OCI-M1 (cell line): ENCODE measurements at regions not wholly inside any gene's neighbourhood (a gene's known extent, or its start where the extent isn't known, plus 50 kb on each side); places are given as distances from the start of the nearest gene placed in this dataset.
A peak's percentile ranks its signal among the peaks of the same experiment; 100 is the strongest.

ENCODE experiments used
- DNase-seq: peaks from one replicate; lab custom pipeline; 2025; lab: John Stamatoyannopoulos, UW

- DNase-seq: no peak
Measured at GRCh38 chr14:22513066-22513812, 75.8 kb downstream of the DAD1 start.

DNA sequence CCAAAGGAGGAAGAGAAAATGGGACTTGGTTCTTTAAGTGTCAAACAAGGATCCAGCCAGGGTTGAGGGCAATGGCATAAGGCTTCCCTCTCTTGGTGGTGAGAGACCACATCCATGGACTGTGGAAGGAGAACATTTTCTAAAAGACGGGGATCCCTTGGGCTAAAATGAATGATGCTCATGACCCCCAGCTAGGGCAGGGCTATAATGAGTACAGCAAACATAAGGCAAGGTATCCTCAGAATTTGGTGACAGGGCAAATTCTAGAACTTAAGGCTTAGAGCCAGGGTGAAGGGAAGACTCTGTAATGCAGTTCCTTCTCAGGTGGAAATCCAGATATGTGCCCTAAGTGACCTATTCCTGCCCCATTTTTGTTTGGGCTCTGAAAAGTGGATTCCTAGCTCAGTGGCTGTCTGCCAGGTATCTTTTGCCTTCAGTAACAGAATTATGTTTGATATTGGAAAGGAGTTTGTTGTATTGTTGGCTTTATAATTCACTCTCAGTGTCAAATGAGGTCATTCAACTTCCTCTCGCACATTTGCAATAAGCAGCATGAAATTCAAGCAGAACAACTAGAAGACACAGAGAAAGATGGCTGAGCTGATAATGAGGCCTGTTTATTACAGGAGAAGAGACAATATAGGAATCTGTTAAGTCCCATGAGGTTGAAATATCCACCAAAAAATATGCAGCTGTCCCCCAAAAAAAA is 76.8 kb downstream of the DAD1 start:
- DNase-seq: peak; percentile 21

DNA sequence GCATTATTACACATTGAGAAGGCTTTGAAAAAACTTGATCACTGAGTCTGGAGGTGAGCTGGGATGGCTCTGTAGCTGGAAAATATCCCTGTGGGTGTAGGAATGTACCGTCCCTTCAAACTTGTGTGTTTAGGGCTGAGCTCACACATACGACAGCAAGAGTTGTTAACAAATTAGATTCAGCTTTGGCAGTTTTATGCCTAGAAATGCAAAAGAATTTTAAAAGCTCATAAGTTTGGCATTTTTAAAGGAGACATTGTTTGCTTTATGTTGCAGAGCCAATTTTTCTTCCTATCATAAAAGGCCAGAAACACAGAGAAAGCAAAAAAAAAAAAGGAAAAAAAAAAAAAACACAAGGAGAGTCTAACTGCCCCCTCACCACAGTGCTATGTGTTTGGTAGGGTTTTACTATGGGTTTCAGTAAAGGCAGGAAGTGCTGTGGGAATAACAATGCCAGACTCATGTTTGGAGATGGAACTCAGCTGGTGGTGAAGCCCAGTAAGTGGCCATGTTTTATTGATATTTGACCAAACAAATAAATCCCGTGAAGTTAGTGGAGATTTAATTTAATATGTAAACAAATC is 78.4 kb downstream of the DAD1 start:
- DNase-seq: no peak

- DNase-seq: no peak
Measured at GRCh38 chr14:22509751-22510300, 79.2 kb downstream of the DAD1 start.

DNA sequence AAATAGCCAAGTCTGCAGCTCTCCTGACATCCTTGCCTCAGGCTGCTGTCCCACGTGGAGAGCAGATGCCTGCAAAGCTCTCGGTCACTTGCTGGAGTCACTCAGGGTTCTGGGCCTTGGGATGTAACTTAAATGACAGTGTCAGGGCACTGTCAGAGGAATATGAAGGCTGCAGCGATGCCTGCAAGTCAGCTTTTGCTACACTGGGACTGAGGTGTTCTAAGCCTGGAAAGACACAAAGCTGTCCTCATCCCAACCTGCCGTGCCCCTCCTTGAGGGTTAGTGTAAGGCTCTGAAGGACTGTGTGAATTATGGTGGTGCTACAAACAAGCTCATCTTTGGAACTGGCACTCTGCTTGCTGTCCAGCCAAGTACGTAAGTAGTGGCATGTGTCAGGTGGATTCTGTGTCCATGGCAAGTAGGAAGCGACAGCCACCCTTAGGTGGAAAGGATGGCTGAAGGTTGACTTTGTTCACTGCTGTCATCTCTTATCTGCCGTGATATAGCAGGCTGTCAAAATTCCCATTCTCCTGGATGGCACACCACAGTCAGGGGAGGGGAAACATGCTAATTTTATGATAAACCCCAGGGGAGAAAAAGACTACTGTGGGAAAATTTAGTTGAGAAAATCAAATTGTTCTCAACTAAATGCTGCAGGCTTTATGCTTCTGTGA is 79.9 kb downstream of the DAD1 start:
- no peak for DNase-seq

DNA sequence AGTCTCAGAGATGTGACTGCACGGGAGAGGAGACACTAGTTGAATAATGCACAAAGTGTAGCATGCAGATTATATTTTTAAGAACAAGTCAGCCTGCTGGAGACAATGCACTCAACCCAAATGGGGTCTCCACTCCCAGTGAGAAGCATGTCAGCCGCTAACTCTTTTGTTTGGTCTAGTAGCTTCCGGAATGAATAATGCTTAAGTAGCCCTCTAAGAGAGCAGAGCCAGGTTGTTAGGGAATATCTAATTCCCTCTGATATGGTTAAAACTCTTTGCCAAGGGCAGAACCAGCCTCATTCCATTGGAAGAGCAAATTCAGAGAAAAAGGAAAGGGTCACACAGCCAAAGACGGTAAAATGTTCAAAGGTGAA is 80.4 kb downstream of the DAD1 start:
- DNase-seq: no peak

- DNase-seq: no peak
Measured at GRCh38 chr14:22508150-22508457, 80.9 kb downstream of the DAD1 start.

- DNase-seq: no peak
Measured at GRCh38 chr14:22506778-22507351, 82.2 kb downstream of the DAD1 start.

GRCh38 chr14:22506378-22506710 is 82.7 kb downstream of the DAD1 start:
- DNase-seq: no peak

DNA sequence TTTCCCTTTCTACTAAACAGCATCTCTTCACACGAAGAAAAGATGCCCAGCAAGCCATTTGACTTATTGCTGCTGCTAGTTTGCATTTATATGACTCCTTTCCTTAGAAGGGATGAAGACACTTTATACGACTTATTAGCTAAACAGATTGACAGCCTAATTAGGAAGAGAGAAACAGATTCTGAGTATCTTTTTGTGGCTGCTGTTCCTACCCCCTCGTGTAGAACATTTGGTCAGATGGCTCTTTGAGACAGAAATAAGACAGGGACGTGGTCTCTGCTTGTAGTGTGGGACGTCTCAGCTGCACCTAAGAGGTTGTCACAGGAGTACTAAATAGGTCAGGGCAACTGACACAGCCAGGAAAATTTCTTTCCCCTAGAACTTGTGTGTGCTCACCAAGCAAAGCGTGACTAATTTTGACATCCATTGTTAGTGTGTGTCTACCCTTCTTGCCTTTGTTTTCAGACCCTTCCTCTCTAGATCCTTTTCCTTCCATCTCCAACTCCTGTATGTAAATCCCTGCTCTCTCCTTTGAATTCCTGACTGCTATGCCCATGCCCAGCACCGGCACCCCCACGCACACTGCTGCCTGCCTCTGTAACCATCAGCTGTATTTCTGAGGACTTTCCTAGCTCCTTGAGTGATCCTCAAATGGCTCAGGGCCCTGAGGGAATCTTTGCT is 83.2 kb downstream of the DAD1 start:
- no peak for DNase-seq

DNA sequence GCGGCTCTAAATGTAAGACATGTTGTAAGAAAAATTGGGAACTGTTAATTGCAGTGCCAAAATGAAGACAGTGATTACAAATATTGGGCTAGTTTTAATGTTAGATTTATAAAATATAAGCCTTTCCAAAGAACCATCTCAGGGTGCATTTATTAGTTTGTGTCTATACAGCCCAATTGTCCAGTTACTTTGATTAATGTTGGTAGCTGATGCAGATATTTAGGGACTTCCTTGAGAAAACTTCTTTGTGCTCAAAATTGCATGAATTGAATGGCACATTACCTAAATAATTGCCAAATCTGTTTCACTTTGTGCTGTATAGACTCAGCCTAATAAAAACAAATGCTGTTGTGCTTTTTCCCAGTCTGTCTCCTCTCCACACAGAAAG is 83.7 kb downstream of the DAD1 start:
- no peak for DNase-seq

DNA sequence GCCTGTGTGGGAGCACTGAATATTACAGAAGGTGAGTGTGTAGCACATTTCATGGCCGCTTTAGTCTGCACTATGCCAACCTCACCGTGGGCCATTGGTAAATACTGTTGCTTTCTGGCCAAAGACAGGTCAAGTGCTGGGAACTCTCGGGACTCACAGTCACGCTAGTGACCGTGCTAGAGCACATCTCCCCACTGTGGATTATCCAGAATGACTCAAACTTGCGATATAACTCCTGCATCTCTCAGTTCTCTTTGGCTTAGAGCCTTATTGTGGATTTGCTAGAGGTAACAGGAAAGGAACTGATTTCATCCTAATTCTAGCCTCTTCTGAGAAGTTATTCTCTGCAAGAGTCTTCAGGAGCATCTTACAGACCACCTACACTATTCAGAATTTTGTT is 86.5 kb downstream of the DAD1 start:
- DNase-seq: no peak

DNA sequence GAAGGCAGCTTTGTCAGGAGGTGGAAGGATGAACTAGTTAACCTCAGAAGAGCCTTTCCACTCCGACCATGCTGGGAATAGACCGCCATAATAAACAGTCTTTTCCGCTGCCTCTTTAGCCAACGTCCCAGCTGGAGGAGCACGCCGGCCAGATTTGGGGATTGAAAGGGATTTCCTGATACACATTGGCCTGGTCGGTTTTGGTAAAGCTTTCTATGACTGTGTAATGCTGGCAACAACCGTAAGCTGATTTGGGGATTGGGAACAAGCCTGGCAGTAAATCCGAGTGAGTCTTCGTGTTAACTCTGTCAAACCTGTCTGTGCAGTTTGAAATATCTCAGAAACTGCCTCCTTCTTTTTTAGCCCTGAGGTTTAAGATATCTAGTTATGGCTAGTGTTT is 87.0 kb downstream of the DAD1 start:
- no peak for DNase-seq

GRCh38 chr14:22500954-22501726 is 87.9 kb downstream of the DAD1 start:
- DNase-seq: no peak

GRCh38 chr14:22500525-22500924 is 88.5 kb downstream of the DAD1 start:
- no peak for DNase-seq

DNA sequence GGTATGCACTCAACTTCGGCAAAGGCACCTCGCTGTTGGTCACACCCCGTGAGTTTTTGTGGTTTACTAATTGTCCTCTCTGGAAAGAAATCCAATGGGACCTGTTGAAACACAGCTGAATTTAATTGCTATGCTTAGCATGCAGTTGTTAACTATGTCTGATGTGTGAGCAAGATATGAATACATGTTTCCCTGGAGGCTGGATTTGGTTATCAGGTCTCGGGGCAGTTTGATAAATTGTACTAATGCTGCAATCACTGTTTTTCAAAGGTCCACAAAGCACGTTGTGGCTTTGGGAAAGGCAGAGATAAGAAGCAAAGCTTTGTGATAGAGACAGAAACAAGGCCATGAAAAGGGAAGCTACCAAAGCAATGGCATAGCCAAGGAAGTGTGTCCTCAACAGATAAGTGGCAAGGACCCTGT is 91.3 kb downstream of the DAD1 start:
- peak; percentile 92 for DNase-seq

DNA sequence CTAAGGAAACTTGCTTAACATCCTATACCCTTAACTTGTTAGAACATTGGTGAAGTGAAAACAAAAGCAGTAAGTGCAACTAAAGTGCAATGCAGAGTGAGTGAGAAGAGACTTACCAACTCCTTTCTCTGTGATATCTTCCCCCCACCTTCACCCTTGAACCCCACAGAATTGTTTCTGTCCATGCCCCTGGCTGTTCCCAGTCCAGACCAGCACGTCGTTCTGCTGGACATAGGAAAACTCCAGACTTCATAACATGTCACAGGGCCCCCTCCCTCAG is 91.9 kb downstream of the DAD1 start:
- no peak for DNase-seq

- DNase-seq: no peak
Measured at GRCh38 chr14:22494486-22495135, 94.4 kb downstream of the DAD1 start.

GRCh38 chr14:22493753-22494152 is 95.3 kb downstream of the DAD1 start:
- DNase-seq: no peak

DNA sequence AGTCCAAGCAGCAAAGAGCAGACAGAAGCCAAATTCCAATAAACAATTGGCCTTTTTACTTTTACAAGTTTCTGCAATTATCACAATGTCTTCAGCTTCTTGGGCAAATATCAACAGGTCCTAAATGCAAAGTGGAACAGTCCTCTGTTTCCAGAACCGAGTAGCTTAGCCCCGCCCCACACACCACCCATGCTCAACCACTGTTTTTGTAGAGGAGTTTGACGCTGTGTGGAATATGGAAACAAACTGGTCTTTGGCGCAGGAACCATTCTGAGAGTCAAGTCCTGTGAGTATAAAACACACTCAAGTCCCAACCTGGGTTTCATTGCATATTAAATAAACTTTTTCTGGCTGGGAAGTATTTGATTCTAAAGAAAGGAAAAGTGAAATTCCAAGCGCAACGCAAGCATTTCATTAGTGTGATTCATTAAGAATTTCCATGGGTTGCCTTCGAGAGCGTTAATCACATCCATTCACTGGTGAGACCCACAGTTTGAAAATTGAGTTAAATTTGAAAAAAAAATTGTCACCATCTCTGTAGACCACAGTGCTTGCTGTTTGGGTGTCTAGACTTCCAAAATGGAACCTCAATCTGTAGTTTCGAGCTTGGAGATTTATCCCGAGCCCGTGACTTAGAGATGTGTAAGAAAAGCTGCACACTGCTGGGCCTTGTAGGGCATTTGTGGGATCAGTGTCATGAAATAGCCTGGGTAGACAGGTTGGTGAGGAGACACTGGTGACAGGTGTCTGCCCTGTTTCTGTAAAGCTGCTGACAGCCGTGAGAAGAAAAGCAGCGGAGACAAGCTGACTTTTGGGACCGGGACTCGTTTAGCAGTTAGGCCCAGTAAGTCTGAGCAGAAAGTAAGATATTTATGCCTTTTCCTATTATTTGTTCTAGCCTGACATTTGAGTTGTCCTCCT is 96.1 kb downstream of the DAD1 start:
- no peak for DNase-seq
